ENCODE measurements at regions not wholly inside any gene's neighbourhood (a gene's known extent, or its start where the extent isn't known, plus 50 kb on each side); places are given as distances from the start of the nearest gene placed in this dataset.

GRCh38 chr18:38420611-38421010 is 855.0 kb upstream of the CELF4 start:
- H3K9me3 ChIP-seq (ENCODE audit: control insufficient read depth, low read length), result no peaks in the 10 kb centered on the region
- H3K4me3 Mint-ChIP-seq, result no peak overlapping the region
- peaks cover 13% of the 10 kb centered on the region for H3K4me1 Mint-ChIP-seq
- no peak for DNase-seq
- H3K27me3 Mint-ChIP-seq (ENCODE audit: insufficient read depth), result peaks cover 31% of the 10 kb centered on the region
- no peaks in the 10 kb centered on the region for H3K36me3 ChIP-seq (ENCODE audit: control insufficient read depth, insufficient read depth, low read length)
- no peaks in the 10 kb centered on the region for H3K9me3 Mint-ChIP-seq
- H3K27ac Mint-ChIP-seq, result no peak overlapping the region
- 60 to 71% methylated on average over 3 of the region's 3 CpGs for WGBS, 2 experiments (ENCODE audit: insufficient coverage in 1 of 2, insufficient read length in 1 of 2)
- H3K4me3 ChIP-seq (ENCODE audit: low read length), result no peak overlapping the region
- H3K36me3 Mint-ChIP-seq (ENCODE audit: low read depth), result no peaks in the 10 kb centered on the region
- no peaks in the 10 kb centered on the region for H3K4me1 ChIP-seq (ENCODE audit: control insufficient read depth, insufficient read depth, low read length)
- H3K27ac ChIP-seq (ENCODE audit: low read depth, low read length), result no peak overlapping the region
- no peak overlapping the region for H3K9ac ChIP-seq (ENCODE audit: extremely low read depth, low read length, poor library complexity, severe bottlenecking)
- TF ChIP-seq CTCF (conservative IDR thresholded peaks at IDR 0.05), result no peak
- peaks cover 39% of the 10 kb centered on the region for H3K27me3 ChIP-seq (ENCODE audit: control insufficient read depth, insufficient read depth, low read length, poor library complexity, severe bottlenecking)

GRCh38 chr18:38415811-38416210 is 850.2 kb upstream of the CELF4 start:
- peaks cover 66% of the 10 kb centered on the region for H3K27me3 ChIP-seq (ENCODE audit: control insufficient read depth, insufficient read depth, low read length, poor library complexity, severe bottlenecking)
- no peak overlapping the region for H3K27ac Mint-ChIP-seq
- peaks cover 6% of the 10 kb centered on the region for H3K4me1 Mint-ChIP-seq
- H3K4me1 ChIP-seq (ENCODE audit: control insufficient read depth, insufficient read depth, low read length), result no peaks in the 10 kb centered on the region
- WGBS, 2 experiments (ENCODE audit: insufficient coverage in 1 of 2, insufficient read length in 1 of 2), result 89% methylated on average over 4 of the region's 4 CpGs; no CpG with 5 or more reads in 1 of the 2 experiments
- no peak overlapping the region for H3K4me3 Mint-ChIP-seq
- no peak for TF ChIP-seq CTCF (conservative IDR thresholded peaks at IDR 0.05)
- DNase-seq, result no peak
- no peaks in the 10 kb centered on the region for H3K36me3 ChIP-seq (ENCODE audit: control insufficient read depth, insufficient read depth, low read length)
- peaks cover 6% of the 10 kb centered on the region for H3K9me3 ChIP-seq (ENCODE audit: control insufficient read depth, low read length)
- H3K9me3 Mint-ChIP-seq, result no peaks in the 10 kb centered on the region
- H3K9ac ChIP-seq (ENCODE audit: extremely low read depth, low read length, poor library complexity, severe bottlenecking), result no peak overlapping the region
- H3K27me3 Mint-ChIP-seq (ENCODE audit: insufficient read depth), result peaks cover 47% of the 10 kb centered on the region
- no peaks in the 10 kb centered on the region for H3K36me3 Mint-ChIP-seq (ENCODE audit: low read depth)
- no peak overlapping the region for H3K27ac ChIP-seq (ENCODE audit: low read depth, low read length)
- H3K4me3 ChIP-seq (ENCODE audit: low read length), result no peak overlapping the region

GRCh38 chr18:38413193-38413592 is 847.6 kb upstream of the CELF4 start:
- 94% methylated on average over 2 of the region's 2 CpGs; no CpG with 5 or more reads in 1 of the 2 experiments for WGBS, 2 experiments (ENCODE audit: insufficient coverage in 1 of 2, insufficient read length in 1 of 2)
- Histone ChIP-seq H3K27ac (ENCODE audit: low read depth, low read length) (no peak overlapping the region), H3K4me3 (ENCODE audit: low read length) (no peak overlapping the region), H3K27me3 (ENCODE audit: control insufficient read depth, insufficient read depth, low read length, poor library complexity, severe bottlenecking) (peaks cover 80% of the 10 kb centered on the region), H3K9ac (ENCODE audit: extremely low read depth, low read length, poor library complexity, severe bottlenecking) (no peak overlapping the region), H3K36me3 (ENCODE audit: control insufficient read depth, insufficient read depth, low read length) (no peaks in the 10 kb centered on the region), H3K4me1 (ENCODE audit: control insufficient read depth, insufficient read depth, low read length) (no peaks in the 10 kb centered on the region), H3K9me3 (ENCODE audit: control insufficient read depth, low read length) (peaks cover 31% of the 10 kb centered on the region)
- no peak overlapping the region for H3K27ac Mint-ChIP-seq
- TF ChIP-seq CTCF (conservative IDR thresholded peaks at IDR 0.05), result no peak
- H3K9me3 Mint-ChIP-seq, result peaks cover 23% of the 10 kb centered on the region
- no peaks in the 10 kb centered on the region for H3K4me1 Mint-ChIP-seq
- no peaks in the 10 kb centered on the region for H3K36me3 Mint-ChIP-seq (ENCODE audit: low read depth)
- H3K27me3 Mint-ChIP-seq (ENCODE audit: insufficient read depth), result peaks cover 66% of the 10 kb centered on the region
- no peak overlapping the region for H3K4me3 Mint-ChIP-seq
- no peak for DNase-seq

Data from endodermal cell (in vitro differentiated cells).